Neural cell (in vitro differentiated cells): ENCODE measurements at regions not wholly inside any gene's neighbourhood (a gene's known extent, or its start where the extent isn't known, plus 50 kb on each side); places are given as distances from the start of the nearest gene placed in this dataset.

Source experiments
- H2AFZ ChIP-seq: fragments of 200-600, 300-800 bp; sonication (generic), shearing (Covaris generic); 2 replicates; pipeline ENCODE4 v1.6.0; 2014; ENCODE audit warnings: low read depth, mild to moderate bottlenecking, antibody characterized with exemption, low read length, moderate library complexity
- H3F3A ChIP-seq: fragments of 200-600 bp; shearing (Covaris generic); 2 replicates; pipeline ENCODE4 v1.6.1; 2016; ENCODE audit warnings: mild to moderate bottlenecking, moderate library complexity, mixed read lengths, antibody characterized with exemption, low read length; ENCODE audit not compliant: insufficient read depth, poor library complexity, severe bottlenecking
- H3K27ac ChIP-seq: fragments of 200-600, 300-800 bp; sonication (generic), shearing (Covaris generic); 2 replicates; pipeline ENCODE4 v1.5.1; 2014; ENCODE audit warnings: mild to moderate bottlenecking, low read length, moderate library complexity
- H3K27me3 ChIP-seq: fragments of 300-800, 200-600 bp; sonication (generic), shearing (Covaris generic); 2 replicates; pipeline ENCODE4 v1.6.0; 2014; ENCODE audit warnings: mild to moderate bottlenecking, low read depth, low read length, moderate library complexity; ENCODE audit not compliant: insufficient read depth
- H3K36me3 ChIP-seq: fragments of 300-800, 200-600 bp; sonication (generic), shearing (Covaris generic); 2 replicates; pipeline ENCODE4 v1.5.1; 2014; ENCODE audit warnings: mild to moderate bottlenecking, antibody characterized with exemption, low read length, moderate library complexity; ENCODE audit not compliant: insufficient read depth
- H3K4me2 ChIP-seq: fragments of 300-800, 200-600 bp; sonication (generic), shearing (Covaris generic); 2 replicates; pipeline ENCODE4 v1.6.0; 2014; ENCODE audit warnings: mild to moderate bottlenecking, low read length
- H3K4me3 ChIP-seq: fragments of 300-800, 200-600 bp; sonication (generic), shearing (Covaris generic); 2 replicates; pipeline ENCODE4 v1.5.1; 2014; ENCODE audit warnings: mild to moderate bottlenecking, low read length, moderate library complexity
- H3K79me2 ChIP-seq: fragments of 200-600 bp; shearing (Covaris generic); replicated peaks from 2 replicates; pipeline ENCODE4 v1.6.0; 2014; ENCODE audit warnings: mild to moderate bottlenecking, low read length, moderate library complexity; ENCODE audit not compliant: insufficient read depth
- H3K9ac ChIP-seq: fragments of 300-800, 200-600 bp; sonication (generic), shearing (Covaris generic); 2 replicates; pipeline ENCODE4 v1.6.1; 2016; ENCODE audit warnings: mild to moderate bottlenecking, low read length, mixed read lengths
- H3K9me2 ChIP-seq: fragments of 200-600 bp; shearing (Covaris generic); 2 replicates; pipeline ENCODE4 v1.6.1; 2016; ENCODE audit warnings: mild to moderate bottlenecking, low read length, mixed read lengths; ENCODE audit not compliant: insufficient read depth
- H3K9me3 ChIP-seq: fragments of 200-600, 300-800 bp; sonication (generic), shearing (Covaris generic); 2 replicates; pipeline ENCODE4 v1.6.1; 2016; ENCODE audit warnings: mild to moderate bottlenecking, mixed run types, low read length, moderate library complexity, mixed read lengths
- H4K20me1 ChIP-seq: fragments of 200-600 bp; shearing (Covaris generic); 2 replicates; pipeline ENCODE4 v1.6.1; 2016; ENCODE audit warnings: mild to moderate bottlenecking, mixed run types; ENCODE audit not compliant: insufficient read depth
- EP300 ChIP-seq: fragments of 450-650 bp; conservative IDR thresholded peaks from 2 replicates; pipeline ENCODE4 v1.6.1; 2014; ENCODE audit warnings: antibody characterized with exemption, mild to moderate bottlenecking, moderate library complexity; ENCODE audit not compliant: poor library complexity, severe bottlenecking
- EZH2 ChIP-seq: fragments of 200-600, 300-800 bp; shearing (Covaris generic), sonication (generic); IDR thresholded peaks from 2 replicates; pipeline ENCODE4 v1.6.1; 2014; ENCODE audit warnings: antibody characterized with exemption, low read length, borderline replicate concordance, mild to moderate bottlenecking; ENCODE audit not compliant: insufficient read depth, poor library complexity, severe bottlenecking
- MXI1 ChIP-seq: fragments of 450-650 bp; conservative IDR thresholded peaks from 2 replicates; pipeline ENCODE4 v1.6.1; 2014; ENCODE audit warnings: antibody characterized with exemption, mild to moderate bottlenecking; ENCODE audit not compliant: poor library complexity, severe bottlenecking
- POLR2AphosphoS5 ChIP-seq: IDR thresholded peaks from 2 replicates; pipeline ENCODE4 v1.6.1; 2012
- RAD21 ChIP-seq: fragments of 450-650 bp; conservative IDR thresholded peaks from 2 replicates; pipeline ENCODE4 v1.6.1; 2014; ENCODE audit warnings: antibody characterized with exemption, mild to moderate bottlenecking, moderate library complexity
- SMC3 ChIP-seq: fragments of 450-650 bp; conservative IDR thresholded peaks from 2 replicates; pipeline ENCODE4 v1.6.1; 2014; ENCODE audit warnings: antibody characterized with exemption, mild to moderate bottlenecking, moderate library complexity; ENCODE audit not compliant: poor library complexity
- TAF1 ChIP-seq: IDR thresholded peaks from 2 replicates; pipeline ENCODE4 v1.6.1; 2012; ENCODE audit warnings: low read depth
- TF ChIP-seq, protein P1 (sequence below): fragments of 450-650 bp; IDR thresholded peaks from 2 replicates; pipeline ENCODE4 v1.5.1; 2014; ENCODE audit warnings: antibody characterized with exemption, mild to moderate bottlenecking, moderate library complexity; ENCODE audit not compliant: poor library complexity, severe bottlenecking
- TF ChIP-seq, protein P2 (sequence below): IDR thresholded peaks from 2 replicates; pipeline ENCODE4 v1.6.1; 2012; ENCODE audit warnings: borderline replicate concordance

DNA sequence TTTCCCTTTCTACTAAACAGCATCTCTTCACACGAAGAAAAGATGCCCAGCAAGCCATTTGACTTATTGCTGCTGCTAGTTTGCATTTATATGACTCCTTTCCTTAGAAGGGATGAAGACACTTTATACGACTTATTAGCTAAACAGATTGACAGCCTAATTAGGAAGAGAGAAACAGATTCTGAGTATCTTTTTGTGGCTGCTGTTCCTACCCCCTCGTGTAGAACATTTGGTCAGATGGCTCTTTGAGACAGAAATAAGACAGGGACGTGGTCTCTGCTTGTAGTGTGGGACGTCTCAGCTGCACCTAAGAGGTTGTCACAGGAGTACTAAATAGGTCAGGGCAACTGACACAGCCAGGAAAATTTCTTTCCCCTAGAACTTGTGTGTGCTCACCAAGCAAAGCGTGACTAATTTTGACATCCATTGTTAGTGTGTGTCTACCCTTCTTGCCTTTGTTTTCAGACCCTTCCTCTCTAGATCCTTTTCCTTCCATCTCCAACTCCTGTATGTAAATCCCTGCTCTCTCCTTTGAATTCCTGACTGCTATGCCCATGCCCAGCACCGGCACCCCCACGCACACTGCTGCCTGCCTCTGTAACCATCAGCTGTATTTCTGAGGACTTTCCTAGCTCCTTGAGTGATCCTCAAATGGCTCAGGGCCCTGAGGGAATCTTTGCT, 83.2 kb downstream of the DAD1 start:
- Histone ChIP-seq H3F3A (no peaks in the 10 kb centered on the region), H3K27ac (no peak overlapping the region), H3K4me3 (no peak overlapping the region), H4K20me1 (no peaks in the 10 kb centered on the region), H3K27me3 (no peaks in the 10 kb centered on the region), H2AFZ (no peak overlapping the region), H3K79me2 (no peaks in the 10 kb centered on the region), H3K36me3 (no peaks in the 10 kb centered on the region), H3K9me3 (no peaks in the 10 kb centered on the region), H3K9ac (no peak overlapping the region), H3K9me2 (no peaks in the 10 kb centered on the region), H3K4me2 (no peak overlapping the region)
- TF ChIP-seq RAD21 (no peak), EZH2 (no peak), EP300 (no peak), TAF1 (no peak)
- TF ChIP-seq, protein P1, sequence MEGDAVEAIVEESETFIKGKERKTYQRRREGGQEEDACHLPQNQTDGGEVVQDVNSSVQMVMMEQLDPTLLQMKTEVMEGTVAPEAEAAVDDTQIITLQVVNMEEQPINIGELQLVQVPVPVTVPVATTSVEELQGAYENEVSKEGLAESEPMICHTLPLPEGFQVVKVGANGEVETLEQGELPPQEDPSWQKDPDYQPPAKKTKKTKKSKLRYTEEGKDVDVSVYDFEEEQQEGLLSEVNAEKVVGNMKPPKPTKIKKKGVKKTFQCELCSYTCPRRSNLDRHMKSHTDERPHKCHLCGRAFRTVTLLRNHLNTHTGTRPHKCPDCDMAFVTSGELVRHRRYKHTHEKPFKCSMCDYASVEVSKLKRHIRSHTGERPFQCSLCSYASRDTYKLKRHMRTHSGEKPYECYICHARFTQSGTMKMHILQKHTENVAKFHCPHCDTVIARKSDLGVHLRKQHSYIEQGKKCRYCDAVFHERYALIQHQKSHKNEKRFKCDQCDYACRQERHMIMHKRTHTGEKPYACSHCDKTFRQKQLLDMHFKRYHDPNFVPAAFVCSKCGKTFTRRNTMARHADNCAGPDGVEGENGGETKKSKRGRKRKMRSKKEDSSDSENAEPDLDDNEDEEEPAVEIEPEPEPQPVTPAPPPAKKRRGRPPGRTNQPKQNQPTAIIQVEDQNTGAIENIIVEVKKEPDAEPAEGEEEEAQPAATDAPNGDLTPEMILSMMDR = no peak

GRCh38 chr14:22505309-22505696, 83.7 kb downstream of the DAD1 start:
- Histone ChIP-seq H3K27ac (no peak overlapping the region), H3K4me3 (no peak overlapping the region), H2AFZ (no peak overlapping the region)

More at GRCh38 chr14:22505309-22505696, 83.7 kb downstream of the DAD1 start:
- H3K36me3 ChIP-seq = no peaks in the 10 kb centered on the region
- no peaks in the 10 kb centered on the region for H3K9me3 ChIP-seq
- no peaks in the 10 kb centered on the region for H3F3A ChIP-seq
- H3K9ac ChIP-seq = no peak overlapping the region
- H3K4me2 ChIP-seq = no peak overlapping the region
- no peaks in the 10 kb centered on the region for H4K20me1 ChIP-seq
- no peaks in the 10 kb centered on the region for H3K9me2 ChIP-seq
- H3K79me2 ChIP-seq = no peaks in the 10 kb centered on the region
- no peaks in the 10 kb centered on the region for H3K27me3 ChIP-seq
- no peak for TF ChIP-seq MXI1
- TF ChIP-seq EZH2 = no peak
- TF ChIP-seq, protein P1 = no peak
- no peak for TF ChIP-seq RAD21
- TF ChIP-seq, protein P2, sequence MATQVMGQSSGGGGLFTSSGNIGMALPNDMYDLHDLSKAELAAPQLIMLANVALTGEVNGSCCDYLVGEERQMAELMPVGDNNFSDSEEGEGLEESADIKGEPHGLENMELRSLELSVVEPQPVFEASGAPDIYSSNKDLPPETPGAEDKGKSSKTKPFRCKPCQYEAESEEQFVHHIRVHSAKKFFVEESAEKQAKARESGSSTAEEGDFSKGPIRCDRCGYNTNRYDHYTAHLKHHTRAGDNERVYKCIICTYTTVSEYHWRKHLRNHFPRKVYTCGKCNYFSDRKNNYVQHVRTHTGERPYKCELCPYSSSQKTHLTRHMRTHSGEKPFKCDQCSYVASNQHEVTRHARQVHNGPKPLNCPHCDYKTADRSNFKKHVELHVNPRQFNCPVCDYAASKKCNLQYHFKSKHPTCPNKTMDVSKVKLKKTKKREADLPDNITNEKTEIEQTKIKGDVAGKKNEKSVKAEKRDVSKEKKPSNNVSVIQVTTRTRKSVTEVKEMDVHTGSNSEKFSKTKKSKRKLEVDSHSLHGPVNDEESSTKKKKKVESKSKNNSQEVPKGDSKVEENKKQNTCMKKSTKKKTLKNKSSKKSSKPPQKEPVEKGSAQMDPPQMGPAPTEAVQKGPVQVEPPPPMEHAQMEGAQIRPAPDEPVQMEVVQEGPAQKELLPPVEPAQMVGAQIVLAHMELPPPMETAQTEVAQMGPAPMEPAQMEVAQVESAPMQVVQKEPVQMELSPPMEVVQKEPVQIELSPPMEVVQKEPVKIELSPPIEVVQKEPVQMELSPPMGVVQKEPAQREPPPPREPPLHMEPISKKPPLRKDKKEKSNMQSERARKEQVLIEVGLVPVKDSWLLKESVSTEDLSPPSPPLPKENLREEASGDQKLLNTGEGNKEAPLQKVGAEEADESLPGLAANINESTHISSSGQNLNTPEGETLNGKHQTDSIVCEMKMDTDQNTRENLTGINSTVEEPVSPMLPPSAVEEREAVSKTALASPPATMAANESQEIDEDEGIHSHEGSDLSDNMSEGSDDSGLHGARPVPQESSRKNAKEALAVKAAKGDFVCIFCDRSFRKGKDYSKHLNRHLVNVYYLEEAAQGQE = no peak
- no peak for TF ChIP-seq EP300
- no peak for TF ChIP-seq POLR2AphosphoS5
- TF ChIP-seq SMC3 = no peak
- no peak for TF ChIP-seq TAF1
